WI38 (cell line): ENCODE measurements at regions not wholly inside any gene's neighbourhood (a gene's known extent, or its start where the extent isn't known, plus 50 kb on each side); places are given as distances from the start of the nearest gene placed in this dataset.

ENCODE experiments used
- H3K4me3 ChIP-seq: 2 replicates; pipeline ENCODE4 v1.5.1; 2011; ENCODE audit warnings: low read depth, mild to moderate bottlenecking, control low read depth, low read length
- TF ChIP-seq, protein P1 (sequence below): IDR thresholded peaks from 2 replicates; pipeline ENCODE4 v1.5.1; 2012; ENCODE audit warnings: low read depth, mild to moderate bottlenecking, control low read depth, low read length

DNA sequence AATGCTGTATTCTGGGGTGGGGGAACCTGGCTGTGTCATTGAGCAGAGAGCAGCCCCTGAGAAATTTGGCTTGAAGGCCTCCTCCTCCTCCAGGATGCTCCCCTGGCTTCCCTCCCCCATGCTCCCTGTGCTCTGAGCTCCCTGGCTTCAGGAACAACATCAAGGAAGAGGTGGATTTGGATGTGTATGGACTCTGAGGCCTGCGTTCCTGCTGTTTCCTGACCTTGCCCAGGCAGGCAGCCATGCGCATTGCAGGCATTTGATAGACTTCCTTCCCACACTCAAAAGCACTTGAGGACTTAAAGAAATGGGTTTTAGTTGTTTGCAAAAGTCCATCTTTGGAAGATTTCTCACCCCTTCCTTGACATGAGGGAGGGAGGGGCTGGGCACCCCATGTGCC, 1317.1 kb downstream of the BRD1 start:
- H3K4me3 ChIP-seq = no peak overlapping the region
- TF ChIP-seq, protein P1, sequence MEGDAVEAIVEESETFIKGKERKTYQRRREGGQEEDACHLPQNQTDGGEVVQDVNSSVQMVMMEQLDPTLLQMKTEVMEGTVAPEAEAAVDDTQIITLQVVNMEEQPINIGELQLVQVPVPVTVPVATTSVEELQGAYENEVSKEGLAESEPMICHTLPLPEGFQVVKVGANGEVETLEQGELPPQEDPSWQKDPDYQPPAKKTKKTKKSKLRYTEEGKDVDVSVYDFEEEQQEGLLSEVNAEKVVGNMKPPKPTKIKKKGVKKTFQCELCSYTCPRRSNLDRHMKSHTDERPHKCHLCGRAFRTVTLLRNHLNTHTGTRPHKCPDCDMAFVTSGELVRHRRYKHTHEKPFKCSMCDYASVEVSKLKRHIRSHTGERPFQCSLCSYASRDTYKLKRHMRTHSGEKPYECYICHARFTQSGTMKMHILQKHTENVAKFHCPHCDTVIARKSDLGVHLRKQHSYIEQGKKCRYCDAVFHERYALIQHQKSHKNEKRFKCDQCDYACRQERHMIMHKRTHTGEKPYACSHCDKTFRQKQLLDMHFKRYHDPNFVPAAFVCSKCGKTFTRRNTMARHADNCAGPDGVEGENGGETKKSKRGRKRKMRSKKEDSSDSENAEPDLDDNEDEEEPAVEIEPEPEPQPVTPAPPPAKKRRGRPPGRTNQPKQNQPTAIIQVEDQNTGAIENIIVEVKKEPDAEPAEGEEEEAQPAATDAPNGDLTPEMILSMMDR = no peak

DNA sequence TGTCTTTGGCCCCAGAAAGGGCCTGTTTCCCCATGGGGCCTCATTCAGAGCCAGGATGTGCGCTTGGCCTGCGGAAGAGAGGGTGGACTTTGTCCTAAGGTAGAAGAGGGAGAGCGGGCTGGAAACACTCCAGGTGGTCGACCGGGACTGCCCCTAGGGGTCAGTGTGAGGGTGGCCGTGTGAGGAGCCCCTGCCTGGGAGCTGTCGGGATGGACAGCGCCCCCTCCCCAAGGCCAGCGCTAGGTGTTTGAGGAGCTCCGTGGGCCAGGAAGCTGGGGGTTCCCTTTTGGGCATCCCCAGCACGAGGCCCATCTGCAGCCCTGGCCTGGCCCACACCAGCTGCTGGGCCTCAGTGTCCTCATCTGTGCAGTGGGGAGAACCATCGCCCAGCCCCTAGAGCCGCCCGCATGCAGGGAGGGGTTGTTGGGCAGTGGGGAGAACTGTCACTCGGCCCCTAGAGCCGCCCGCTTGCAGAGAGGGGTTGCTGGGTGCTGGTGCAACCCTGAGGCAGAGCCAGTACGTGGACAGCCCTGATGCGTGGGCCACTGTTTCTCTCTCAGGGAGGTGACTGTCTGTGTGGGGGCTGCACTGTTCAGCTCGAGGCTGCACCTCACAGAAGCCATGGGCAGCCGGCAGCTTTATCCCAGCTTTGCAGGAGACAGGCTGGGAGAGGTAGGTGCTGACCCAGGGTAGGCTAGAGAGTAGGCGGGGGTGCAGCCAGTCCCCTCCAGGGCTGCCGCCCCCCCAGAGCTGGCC, 1319.9 kb downstream of the BRD1 start:
- H3K4me3 ChIP-seq = no peak overlapping the region
- TF ChIP-seq, protein P1 = no peak

DNA sequence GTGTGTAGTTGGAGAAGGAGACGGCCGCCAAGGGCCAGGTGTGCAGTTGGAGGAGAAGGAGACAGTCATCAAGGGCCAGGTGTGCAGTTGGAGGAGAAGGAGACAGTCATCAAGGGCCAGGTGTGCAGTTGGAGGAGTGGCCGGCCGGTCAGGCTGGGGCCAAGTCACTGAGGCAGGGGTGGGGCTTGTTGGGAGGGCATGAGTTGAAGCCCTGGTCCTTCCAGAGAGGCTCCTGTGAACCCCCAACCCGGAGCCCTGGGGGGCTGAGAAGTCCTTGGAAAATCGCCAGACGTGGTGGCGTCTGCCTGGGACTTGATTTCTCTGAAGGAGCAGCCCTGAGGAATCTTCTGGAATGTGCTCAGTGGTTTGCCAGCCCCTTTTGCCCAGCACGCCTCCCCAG, 1320.5 kb downstream of the BRD1 start:
- H3K4me3 ChIP-seq = no peak overlapping the region
- TF ChIP-seq, protein P1 = no peak

DNA sequence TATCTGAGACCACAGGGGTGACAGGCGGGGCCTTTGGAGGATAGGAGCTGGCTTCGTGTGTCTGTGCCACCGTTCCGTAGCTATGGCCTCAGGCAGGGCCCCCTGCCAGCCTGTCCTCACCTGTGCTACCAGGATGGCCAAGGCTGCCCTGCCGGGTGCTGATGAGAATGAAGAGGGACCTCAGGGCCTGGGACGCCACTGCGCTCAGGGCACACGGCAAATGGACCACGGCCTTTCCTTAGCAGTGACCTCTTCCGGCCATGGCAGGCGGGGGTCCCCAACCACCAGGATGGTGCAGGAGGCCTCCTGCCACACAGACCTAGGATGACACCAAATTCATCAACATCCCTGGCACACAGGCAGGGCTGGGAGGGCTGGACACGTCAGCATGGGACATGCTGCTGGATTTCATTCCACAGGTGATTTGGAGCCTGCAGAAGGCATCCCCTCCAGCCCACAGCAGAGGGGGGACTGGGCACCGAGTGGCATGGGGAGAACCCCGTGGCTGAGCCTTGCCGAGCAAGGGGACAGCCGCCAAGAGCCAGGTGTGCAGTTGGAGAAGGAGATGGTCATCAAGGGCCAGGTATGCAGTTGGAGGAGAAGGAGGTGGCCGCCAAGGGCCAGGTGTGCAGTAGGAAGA, 1321.0 kb downstream of the BRD1 start:
- H3K4me3 ChIP-seq = no peak overlapping the region
- TF ChIP-seq, protein P1 = no peak

DNA sequence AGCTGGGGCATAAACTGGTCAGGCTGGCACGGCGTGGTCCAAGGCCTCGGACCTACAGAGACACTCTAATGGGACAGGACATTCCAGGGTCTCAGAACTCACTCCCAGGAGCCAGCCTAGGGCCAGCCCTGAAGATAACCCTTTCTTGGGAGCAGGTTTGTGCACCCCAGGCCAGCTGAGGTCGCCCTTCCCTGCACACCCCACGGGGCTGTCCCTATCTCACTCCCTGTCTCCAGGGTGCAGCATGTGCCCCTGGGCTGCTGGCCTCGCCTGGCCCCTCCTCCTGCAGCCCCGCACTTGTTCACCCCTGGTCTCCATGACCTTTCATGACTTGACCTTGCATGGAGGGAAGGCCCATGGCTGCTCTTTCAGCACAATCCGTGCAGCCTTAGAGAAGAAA, 1321.8 kb downstream of the BRD1 start:
- no peak overlapping the region for H3K4me3 ChIP-seq
- TF ChIP-seq, protein P1 = no peak

DNA sequence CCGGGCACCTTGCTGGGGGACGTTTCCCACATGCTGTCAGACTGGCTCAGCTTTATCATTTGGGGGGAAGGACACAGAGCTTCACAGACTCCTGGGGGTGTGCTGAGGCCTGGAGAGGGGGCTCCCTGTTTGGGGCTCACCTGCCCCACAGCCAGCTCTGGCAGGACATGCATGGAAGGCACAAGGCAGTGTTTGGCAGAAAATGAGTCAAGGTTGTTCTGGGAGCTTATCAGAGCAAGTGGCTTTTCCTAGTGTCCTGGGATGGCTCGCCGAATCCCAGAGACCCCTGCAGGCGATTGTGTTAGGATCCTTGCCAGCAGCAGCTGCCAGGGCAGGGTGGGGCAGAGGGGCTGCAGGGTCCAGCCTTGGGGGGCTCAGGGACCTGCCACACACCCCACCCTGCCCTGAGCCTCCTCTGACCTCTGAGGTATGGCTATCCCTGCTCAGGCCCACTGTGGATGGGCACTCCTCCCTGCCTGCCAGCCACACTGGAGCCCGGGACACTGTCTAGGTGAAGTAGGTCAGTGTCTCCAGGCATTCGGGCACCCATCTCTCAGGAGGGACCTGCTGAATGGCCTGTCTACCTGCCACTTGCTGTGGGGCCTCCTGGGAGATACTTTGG, 1323.0 kb downstream of the BRD1 start:
- H3K4me3 ChIP-seq = no peak overlapping the region

More for the DNA sequence above, 1323.0 kb downstream of the BRD1 start:
- TF ChIP-seq, protein P1 = no peak
